ENCODE measurements at regions not wholly inside any gene's neighbourhood (a gene's known extent, or its start where the extent isn't known, plus 50 kb on each side); places are given as distances from the start of the nearest gene placed in this dataset.

DNA sequence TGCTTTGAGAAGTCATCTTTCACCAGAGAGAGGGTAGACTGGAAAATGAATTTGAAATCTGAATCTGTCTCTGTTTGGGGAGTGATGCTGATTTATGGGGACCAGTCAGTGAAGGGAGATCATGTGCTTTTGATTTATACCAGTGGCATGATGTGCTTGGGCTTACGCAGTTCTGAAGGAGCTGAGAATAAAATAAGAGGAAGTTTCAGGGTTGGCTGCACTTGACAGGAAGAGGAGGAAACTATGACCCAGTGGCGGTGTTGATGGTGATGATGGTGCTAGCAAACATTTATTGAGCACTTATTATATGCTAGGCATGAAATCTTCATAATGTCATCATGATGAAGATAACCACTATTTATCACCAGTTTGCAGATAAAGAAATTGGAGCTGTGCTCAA is 136.4 kb upstream of the GLRA1 start:
- ChIA-PET POLR2A (no interaction called here), CTCF (no interaction called here)
- no peak for DNase-seq (ENCODE audit: extremely low spot score)
- TF ChIP-seq FOXK2 (IDR thresholded peaks at IDR 0.05) (no peak), FOXA1 (IDR thresholded peaks at IDR 0.05) (no peak), CTBP1 (IDR thresholded peaks at IDR 0.05; ENCODE audit: borderline replicate concordance) (no peak), ZNF384 (IDR thresholded peaks at IDR 0.05) (no peak), BHLHE40 (IDR thresholded peaks at IDR 0.05; ENCODE audit: borderline replicate concordance) (no peak), L3MBTL2 (conservative IDR thresholded peaks at IDR 0.05) (no peak), ARNT (IDR thresholded peaks at IDR 0.05) (no peak), ELF4 (IDR thresholded peaks at IDR 0.05) (no peak)

DNA sequence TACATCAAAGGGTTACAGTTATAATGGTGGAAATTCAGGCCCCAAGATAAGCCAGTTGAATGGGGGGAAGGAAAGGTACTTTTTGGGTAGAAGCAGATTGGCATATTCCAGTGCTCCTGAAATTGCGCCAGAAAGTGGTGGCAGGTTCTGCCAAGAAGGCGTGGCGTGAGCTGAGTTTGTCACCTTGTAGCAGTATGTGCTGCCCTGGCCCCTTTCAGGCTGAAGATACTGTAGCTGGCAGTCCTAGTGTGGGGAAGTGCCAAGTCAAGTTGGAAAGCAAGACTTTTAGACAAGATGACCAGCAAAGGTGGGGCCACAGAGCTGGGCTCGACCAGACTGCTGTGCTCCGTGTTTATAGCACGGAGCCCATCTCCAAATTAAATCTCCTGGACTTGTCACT is 133.6 kb upstream of the GLRA1 start:
- DNase-seq (ENCODE audit: extremely low spot score): no peak
- TF ChIP-seq SP1 (IDR thresholded peaks at IDR 0.05) (no peak), ELF4 (IDR thresholded peaks at IDR 0.05) (no peak), TARDBP (IDR thresholded peaks at IDR 0.05) (no peak), L3MBTL2 (conservative IDR thresholded peaks at IDR 0.05) (no peak), FOXK2 (IDR thresholded peaks at IDR 0.05) (no peak), FOXM1 (IDR thresholded peaks at IDR 0.05; ENCODE audit: borderline replicate concordance) (no peak), BHLHE40 (IDR thresholded peaks at IDR 0.05; ENCODE audit: borderline replicate concordance) (no peak), ARNT (IDR thresholded peaks at IDR 0.05) (no peak), SUZ12 (IDR thresholded peaks at IDR 0.05) (no peak), LEF1 (IDR thresholded peaks at IDR 0.05; ENCODE audit: borderline replicate concordance) (no peak), ZNF384 (IDR thresholded peaks at IDR 0.05) (no peak), NFRKB (IDR thresholded peaks at IDR 0.05) (no peak), HDGF (IDR thresholded peaks at IDR 0.05; ENCODE audit: borderline replicate concordance) (no peak), CTBP1 (IDR thresholded peaks at IDR 0.05; ENCODE audit: borderline replicate concordance) (no peak), FOXA1 (IDR thresholded peaks at IDR 0.05) (no peak)
- TF ChIP-seq, protein P1, sequence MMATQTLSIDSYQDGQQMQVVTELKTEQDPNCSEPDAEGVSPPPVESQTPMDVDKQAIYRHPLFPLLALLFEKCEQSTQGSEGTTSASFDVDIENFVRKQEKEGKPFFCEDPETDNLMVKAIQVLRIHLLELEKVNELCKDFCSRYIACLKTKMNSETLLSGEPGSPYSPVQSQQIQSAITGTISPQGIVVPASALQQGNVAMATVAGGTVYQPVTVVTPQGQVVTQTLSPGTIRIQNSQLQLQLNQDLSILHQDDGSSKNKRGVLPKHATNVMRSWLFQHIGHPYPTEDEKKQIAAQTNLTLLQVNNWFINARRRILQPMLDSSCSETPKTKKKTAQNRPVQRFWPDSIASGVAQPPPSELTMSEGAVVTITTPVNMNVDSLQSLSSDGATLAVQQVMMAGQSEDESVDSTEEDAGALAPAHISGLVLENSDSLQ (IDR thresholded peaks at IDR 0.05): no peak
- CTCF ChIA-PET: no interaction called here
- POLR2A ChIA-PET: no interaction called here

- DNase-seq (ENCODE audit: extremely low spot score): no peak
- TF ChIP-seq NFRKB (IDR thresholded peaks at IDR 0.05): no peak
- TF ChIP-seq, protein P1 (IDR thresholded peaks at IDR 0.05): no peak
- no peak for TF ChIP-seq BHLHE40 (IDR thresholded peaks at IDR 0.05; ENCODE audit: borderline replicate concordance)
- TF ChIP-seq SUZ12 (IDR thresholded peaks at IDR 0.05): no peak
- no peak for TF ChIP-seq SP1 (IDR thresholded peaks at IDR 0.05)
- TF ChIP-seq FOXM1 (IDR thresholded peaks at IDR 0.05; ENCODE audit: borderline replicate concordance): no peak
- no peak for TF ChIP-seq LEF1 (IDR thresholded peaks at IDR 0.05; ENCODE audit: borderline replicate concordance)
- TF ChIP-seq HDGF (IDR thresholded peaks at IDR 0.05; ENCODE audit: borderline replicate concordance): no peak
- no peak for TF ChIP-seq TARDBP (IDR thresholded peaks at IDR 0.05)
- TF ChIP-seq FOXA1 (IDR thresholded peaks at IDR 0.05): no peak
- CTCF ChIA-PET: no interaction called here
- POLR2A ChIA-PET: no interaction called here
Observed at GRCh38 chr5:152056931-152057330, 132.3 kb upstream of the GLRA1 start.

- POLR2A ChIA-PET: no interaction called here
- DNase-seq (ENCODE audit: extremely low spot score): no peak
- TF ChIP-seq FOXM1 (IDR thresholded peaks at IDR 0.05; ENCODE audit: borderline replicate concordance): no peak
- no peak for TF ChIP-seq FOXA1 (IDR thresholded peaks at IDR 0.05)
- no peak for TF ChIP-seq LEF1 (IDR thresholded peaks at IDR 0.05; ENCODE audit: borderline replicate concordance)
- TF ChIP-seq CTBP1 (IDR thresholded peaks at IDR 0.05; ENCODE audit: borderline replicate concordance): no peak
- no peak for TF ChIP-seq ARNT (IDR thresholded peaks at IDR 0.05)
- TF ChIP-seq NFRKB (IDR thresholded peaks at IDR 0.05): no peak
- TF ChIP-seq, protein P1 (IDR thresholded peaks at IDR 0.05): no peak
- no peak for TF ChIP-seq FOXK2 (IDR thresholded peaks at IDR 0.05)
- TF ChIP-seq L3MBTL2 (conservative IDR thresholded peaks at IDR 0.05): no peak
- no peak for TF ChIP-seq BHLHE40 (IDR thresholded peaks at IDR 0.05; ENCODE audit: borderline replicate concordance)
- no peak for TF ChIP-seq SUZ12 (IDR thresholded peaks at IDR 0.05)
- TF ChIP-seq TARDBP (IDR thresholded peaks at IDR 0.05): no peak
- no peak for TF ChIP-seq ZNF384 (IDR thresholded peaks at IDR 0.05)
- TF ChIP-seq SP1 (IDR thresholded peaks at IDR 0.05): no peak
- no peak for TF ChIP-seq ELF4 (IDR thresholded peaks at IDR 0.05)
- no peak for TF ChIP-seq HDGF (IDR thresholded peaks at IDR 0.05; ENCODE audit: borderline replicate concordance)
- CTCF ChIA-PET: interaction anchor here (0.6 kb wide), 1 partner anchor 393 kb away, joined by 3 read pairs; no protein-coding TSS in a partner anchor
Observed at GRCh38 chr5:152052470-152052869, 127.8 kb upstream of the GLRA1 start.

GRCh38 chr5:152051499-152052454 is 127.1 kb upstream of the GLRA1 start:
- ChIA-PET CTCF (interaction anchor here (0.6 kb wide), 1 partner anchor 393 kb away, joined by 3 read pairs; no protein-coding TSS in a partner anchor), POLR2A (no interaction called here)
- peak; percentile 9 for DNase-seq (ENCODE audit: extremely low spot score)
- TF ChIP-seq, protein P1 (IDR thresholded peaks at IDR 0.05): no peak
- TF ChIP-seq SUZ12 (IDR thresholded peaks at IDR 0.05) (no peak), FOXK2 (IDR thresholded peaks at IDR 0.05) (no peak), SP1 (IDR thresholded peaks at IDR 0.05) (no peak), TARDBP (IDR thresholded peaks at IDR 0.05) (no peak), L3MBTL2 (conservative IDR thresholded peaks at IDR 0.05) (no peak), NFRKB (IDR thresholded peaks at IDR 0.05) (no peak), FOXM1 (IDR thresholded peaks at IDR 0.05; ENCODE audit: borderline replicate concordance) (no peak), HDGF (IDR thresholded peaks at IDR 0.05; ENCODE audit: borderline replicate concordance) (no peak)
